SK-N-MC (cell line): ENCODE measurements at regions not wholly inside any gene's neighbourhood (a gene's known extent, or its start where the extent isn't known, plus 50 kb on each side); places are given as distances from the start of the nearest gene placed in this dataset.

Experiments
- EZH2 ChIP-seq: fragments of 200-600 bp; sonication (generic); IDR thresholded peaks from one replicate; pipeline ENCODE4 v1.6.1; 2017; ENCODE audit warnings: antibody characterized with exemption
- FOXP2 ChIP-seq: optimal IDR thresholded peaks from 2 replicates; pipeline ENCODE3; 2011; ENCODE audit warnings: mild to moderate bottlenecking, moderate library complexity; ENCODE audit not compliant: insufficient read depth; ENCODE audit errors: extremely low read length, control extremely low read depth
- POLR2AphosphoS5 ChIP-seq: IDR thresholded peaks from 2 replicates; pipeline ENCODE4 v1.6.1; 2012; ENCODE audit warnings: mild to moderate bottlenecking, low read depth, low read length, borderline replicate concordance

GRCh38 chr4:77229433-77229832 lies 72.4 kb downstream of the CCNG2 start:
- TF ChIP-seq EZH2 (no peak), POLR2AphosphoS5 (no peak), FOXP2 (no peak)
